ENCODE measurements at regions not wholly inside any gene's neighbourhood (a gene's known extent, or its start where the extent isn't known, plus 50 kb on each side); places are given as distances from the start of the nearest gene placed in this dataset.

DNA sequence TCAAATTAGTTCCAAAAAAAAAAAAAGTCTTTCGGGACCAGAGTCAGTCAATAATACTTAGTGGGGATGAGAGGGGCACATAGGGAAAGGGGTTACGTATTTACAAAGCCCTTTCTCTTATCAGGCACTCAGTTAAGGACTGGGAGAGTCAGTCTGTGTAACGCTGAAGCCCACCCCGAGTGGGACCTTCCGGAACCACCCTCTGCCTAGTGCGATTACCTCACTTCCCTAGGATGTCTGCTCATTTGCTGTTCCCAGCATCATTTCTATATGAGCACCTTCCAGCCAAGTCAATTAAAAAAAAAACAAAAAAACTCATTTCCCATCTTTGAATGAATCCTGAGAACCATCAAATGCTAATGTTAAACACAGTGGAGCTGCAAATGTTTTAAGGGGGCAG lies 76.9 kb downstream of the BMP4 start:
- Mint-ChIP-seq H3K36me3 (ENCODE audit: insufficient read depth in 1 of 3, low read depth in 3 of 3) (no peaks in the 10 kb centered on the region; a peak in 1 of 7 replicates), H3K27me3 (ENCODE audit: low read depth) (no peaks in the 10 kb centered on the region; the same call in 1 of the 2 replicates), H3K9me3 (peaks cover 4% of the 10 kb centered on the region in 2 experiments; a peak in 2 of 5 replicates), H3K4me3 (no peak overlapping the region), H3K4me1 (no peaks in the 10 kb centered on the region), H3K27ac (peak overlapping the region in 1 of 3 experiments; percentile 68; a peak in 1 of 7 replicates)
- no peak for DNase-seq
- H3K79me2 ChIP-seq (ENCODE audit: insufficient read depth, low read length), result no peaks in the 10 kb centered on the region
- no peak overlapping the region for H2BK12ac ChIP-seq (ENCODE audit: insufficient read length, low read depth, low read length)
- no peak overlapping the region for H3K14ac ChIP-seq (ENCODE audit: insufficient read depth, low read length)
- H4K91ac ChIP-seq (ENCODE audit: insufficient read length, low read depth, low read length), result no peak overlapping the region
- no peaks in the 10 kb centered on the region for H3K9me3 ChIP-seq (ENCODE audit: control insufficient read depth, low read depth, low read length)
- TF ChIP-seq, protein P1, sequence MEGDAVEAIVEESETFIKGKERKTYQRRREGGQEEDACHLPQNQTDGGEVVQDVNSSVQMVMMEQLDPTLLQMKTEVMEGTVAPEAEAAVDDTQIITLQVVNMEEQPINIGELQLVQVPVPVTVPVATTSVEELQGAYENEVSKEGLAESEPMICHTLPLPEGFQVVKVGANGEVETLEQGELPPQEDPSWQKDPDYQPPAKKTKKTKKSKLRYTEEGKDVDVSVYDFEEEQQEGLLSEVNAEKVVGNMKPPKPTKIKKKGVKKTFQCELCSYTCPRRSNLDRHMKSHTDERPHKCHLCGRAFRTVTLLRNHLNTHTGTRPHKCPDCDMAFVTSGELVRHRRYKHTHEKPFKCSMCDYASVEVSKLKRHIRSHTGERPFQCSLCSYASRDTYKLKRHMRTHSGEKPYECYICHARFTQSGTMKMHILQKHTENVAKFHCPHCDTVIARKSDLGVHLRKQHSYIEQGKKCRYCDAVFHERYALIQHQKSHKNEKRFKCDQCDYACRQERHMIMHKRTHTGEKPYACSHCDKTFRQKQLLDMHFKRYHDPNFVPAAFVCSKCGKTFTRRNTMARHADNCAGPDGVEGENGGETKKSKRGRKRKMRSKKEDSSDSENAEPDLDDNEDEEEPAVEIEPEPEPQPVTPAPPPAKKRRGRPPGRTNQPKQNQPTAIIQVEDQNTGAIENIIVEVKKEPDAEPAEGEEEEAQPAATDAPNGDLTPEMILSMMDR (conservative IDR thresholded peaks at IDR 0.05), result no peak
- no peaks in the 10 kb centered on the region for H3K4me1 ChIP-seq (ENCODE audit: insufficient read depth, low read length)
- no CpG with 5 or more reads among the region's 6 CpGs for WGBS (ENCODE audit: extremely low coverage, insufficient read length, low lambda C conversion rate)
- H3K56ac ChIP-seq (ENCODE audit: insufficient read length, low read depth, low read length), result no peak overlapping the region
- no peak overlapping the region for H2BK120ac ChIP-seq (ENCODE audit: low read depth, low read length, poor library complexity, severe bottlenecking)
- no peak overlapping the region for H2AFZ ChIP-seq (ENCODE audit: low read length)
- no peak overlapping the region for H3K23ac ChIP-seq (ENCODE audit: insufficient read length, low read depth, low read length)
- H4K8ac ChIP-seq (replicated peaks; ENCODE audit: insufficient read length, low read depth, low read length), result no peak overlapping the region
- no peak overlapping the region for H2BK20ac ChIP-seq (ENCODE audit: low read depth, low read length, poor library complexity, severe bottlenecking)
- H3K27me3 ChIP-seq (ENCODE audit: insufficient read depth, low read length), result no peaks in the 10 kb centered on the region
- H3K9ac ChIP-seq (ENCODE audit: extremely low read depth, insufficient read length, low read length), result no peak overlapping the region
- H3K23me2 ChIP-seq (ENCODE audit: insufficient read length, low read depth, low read length, poor library complexity, severe bottlenecking), result no peaks in the 10 kb centered on the region
- H4K5ac ChIP-seq (ENCODE audit: insufficient read length, low read depth, low read length), result no peak overlapping the region
- H2BK5ac ChIP-seq (ENCODE audit: insufficient read length, low read length), result no peak overlapping the region
- no peaks in the 10 kb centered on the region for H4K20me1 ChIP-seq (ENCODE audit: control insufficient read depth, insufficient read depth, insufficient read length)
- H3K4ac ChIP-seq (ENCODE audit: low read depth, low read length), result no peak overlapping the region
- no peak overlapping the region for H2BK15ac ChIP-seq (ENCODE audit: low read depth, low read length)
- no peak overlapping the region for H2AK5ac ChIP-seq (ENCODE audit: insufficient read length, low read length)
- H3K79me1 ChIP-seq (ENCODE audit: insufficient read depth, low read depth, low read length, poor library complexity, severe bottlenecking), result no peaks in the 10 kb centered on the region
- H3K18ac ChIP-seq (ENCODE audit: insufficient read length, low read depth, low read length), result no peak overlapping the region
- H3K4me2 ChIP-seq (ENCODE audit: insufficient read depth, insufficient read length, low read length), result no peak overlapping the region
- H3T11ph ChIP-seq (ENCODE audit: low read length), result no peak overlapping the region
- H3K27ac ChIP-seq (ENCODE audit: insufficient read length, low read depth, low read length), result no peak overlapping the region
